HG02642 (cell line): ENCODE measurements at regions not wholly inside any gene's neighbourhood (a gene's known extent, or its start where the extent isn't known, plus 50 kb on each side); places are given as distances from the start of the nearest gene placed in this dataset.

ENCODE experiments used
- ATAC-seq: cut with Tn5 transposase; IDR thresholded peaks from one replicate; pipeline ENCODE4 v1.9.1; 2021; ENCODE audit warnings: mild to moderate bottlenecking; ENCODE audit not compliant: unreplicated experiment, poor library complexity

DNA sequence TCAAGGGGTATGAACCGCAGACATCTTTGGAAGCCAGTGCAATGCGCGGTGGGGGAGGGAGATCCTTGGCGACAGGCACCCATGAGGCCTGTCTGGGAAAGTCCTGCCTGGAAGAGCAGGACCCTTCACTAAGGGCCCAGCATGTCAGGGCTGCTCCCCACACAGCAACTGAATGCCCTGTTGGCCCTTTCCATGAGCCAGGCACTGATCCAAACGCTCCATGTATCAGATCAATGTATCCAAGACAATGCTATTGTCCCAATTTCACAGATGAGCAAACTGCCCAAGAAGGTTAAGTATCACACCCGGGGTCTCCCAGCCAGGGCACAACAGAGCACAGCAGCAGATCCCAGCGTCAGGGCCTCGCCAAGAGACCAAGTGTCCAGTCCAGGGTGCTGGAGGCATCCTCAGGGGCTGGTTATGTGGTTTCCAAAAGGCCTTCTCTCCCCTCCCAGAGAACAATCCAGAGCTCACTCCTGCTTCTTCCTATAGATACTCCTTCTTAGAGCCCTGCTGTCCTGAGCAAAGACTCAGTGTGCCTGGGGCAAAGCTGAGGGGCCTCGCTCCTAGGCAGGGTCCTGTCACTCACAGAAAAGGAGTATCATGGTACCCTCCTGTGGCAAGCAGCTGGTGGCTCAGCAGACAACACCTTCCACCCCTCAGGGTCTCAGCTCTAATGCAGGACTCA is 328.0 kb downstream of the NPHP4 start:
- ATAC-seq, result no peak

DNA sequence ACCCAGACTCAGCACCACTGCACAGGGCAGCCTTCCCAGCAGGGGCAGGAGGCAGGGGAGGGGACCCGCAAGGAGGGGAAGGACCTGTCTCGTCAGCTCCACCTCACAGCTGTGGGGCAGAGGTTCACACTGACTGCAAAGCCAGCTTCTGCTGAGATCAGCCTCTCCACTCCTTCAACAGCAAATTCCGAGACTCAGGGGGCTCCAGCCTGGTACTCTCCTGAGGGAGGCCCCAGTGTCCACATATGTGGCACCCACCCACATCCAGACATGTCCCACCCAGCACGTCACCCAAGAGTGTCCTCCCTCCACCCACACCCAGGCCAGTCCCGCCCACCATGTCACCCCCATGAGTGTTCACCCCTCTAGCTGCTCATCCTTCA is 329.5 kb downstream of the NPHP4 start:
- ATAC-seq, result no peak

DNA sequence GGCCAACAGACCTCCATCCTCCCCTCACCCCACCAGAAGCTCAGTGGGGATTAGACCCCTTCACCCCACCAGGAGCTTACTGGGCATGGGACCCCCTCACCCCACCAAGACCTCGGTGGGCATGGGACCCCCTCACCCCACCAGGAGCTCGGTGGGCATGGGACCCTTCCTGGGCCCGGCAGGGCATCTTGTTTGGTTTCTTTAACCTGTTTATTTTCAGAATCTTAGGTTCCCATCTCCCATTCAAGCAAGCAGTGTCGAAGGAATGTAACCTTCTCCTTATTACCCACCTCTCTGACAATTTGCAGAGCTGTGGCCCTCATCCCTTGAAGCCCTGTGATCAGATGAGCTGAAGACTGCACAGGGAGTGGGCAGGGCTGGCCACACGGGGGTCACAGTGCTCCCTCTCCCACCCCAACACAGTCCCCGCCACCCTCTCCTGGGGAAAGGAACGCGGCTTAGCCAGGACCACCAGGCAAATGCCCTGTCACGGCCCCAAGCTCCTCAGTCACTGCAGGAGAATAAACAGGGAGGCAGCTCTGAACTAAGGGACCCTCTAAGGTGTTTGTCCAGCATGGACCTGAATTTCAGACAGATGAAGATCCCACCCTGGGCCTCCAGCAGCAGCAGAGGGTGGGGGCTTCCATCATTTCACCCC is 330.0 kb downstream of the NPHP4 start:
- ATAC-seq, result no peak

DNA sequence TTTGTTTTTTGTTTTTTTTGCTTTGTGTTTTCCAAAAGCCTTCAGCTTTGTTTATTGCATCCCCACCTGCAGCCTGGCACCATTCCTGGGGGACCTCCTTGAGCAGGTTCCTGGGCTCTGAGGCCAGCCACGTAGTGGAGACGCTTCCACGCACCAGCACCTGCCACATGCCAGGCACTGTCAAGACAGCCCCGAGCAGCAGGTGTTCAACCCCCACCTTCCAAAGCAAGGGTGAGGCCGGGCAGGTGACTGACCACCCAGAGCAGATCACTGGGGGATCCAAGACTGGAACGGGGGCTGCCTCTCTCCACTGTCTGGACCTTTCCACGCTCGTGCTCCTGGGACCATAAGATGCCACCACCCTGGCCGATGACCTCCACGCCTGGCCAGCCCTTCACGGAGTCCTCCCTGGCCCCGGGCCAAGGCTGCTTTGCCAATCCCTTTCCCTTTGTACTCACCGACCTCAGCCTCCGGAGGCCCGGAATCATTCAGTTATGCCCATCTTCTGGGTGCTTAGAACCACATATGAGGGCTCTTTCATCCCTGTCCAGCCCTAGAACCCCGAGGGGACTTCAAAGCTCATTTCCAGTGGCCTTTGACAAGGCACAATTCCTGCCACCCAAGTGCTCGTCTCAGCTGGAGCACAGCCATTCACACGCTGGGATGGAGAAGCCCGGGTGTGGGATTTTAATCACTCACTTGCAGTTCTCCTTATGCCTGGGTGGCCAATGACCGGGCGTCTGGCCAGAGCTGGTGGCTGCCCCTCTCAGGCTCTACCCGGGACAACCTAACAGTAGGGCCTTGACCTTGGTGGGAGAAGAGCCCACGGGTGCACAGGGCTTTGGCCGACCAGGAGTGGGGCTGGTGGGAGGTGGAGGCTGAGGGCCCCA is 330.8 kb downstream of the NPHP4 start:
- no peak for ATAC-seq

DNA sequence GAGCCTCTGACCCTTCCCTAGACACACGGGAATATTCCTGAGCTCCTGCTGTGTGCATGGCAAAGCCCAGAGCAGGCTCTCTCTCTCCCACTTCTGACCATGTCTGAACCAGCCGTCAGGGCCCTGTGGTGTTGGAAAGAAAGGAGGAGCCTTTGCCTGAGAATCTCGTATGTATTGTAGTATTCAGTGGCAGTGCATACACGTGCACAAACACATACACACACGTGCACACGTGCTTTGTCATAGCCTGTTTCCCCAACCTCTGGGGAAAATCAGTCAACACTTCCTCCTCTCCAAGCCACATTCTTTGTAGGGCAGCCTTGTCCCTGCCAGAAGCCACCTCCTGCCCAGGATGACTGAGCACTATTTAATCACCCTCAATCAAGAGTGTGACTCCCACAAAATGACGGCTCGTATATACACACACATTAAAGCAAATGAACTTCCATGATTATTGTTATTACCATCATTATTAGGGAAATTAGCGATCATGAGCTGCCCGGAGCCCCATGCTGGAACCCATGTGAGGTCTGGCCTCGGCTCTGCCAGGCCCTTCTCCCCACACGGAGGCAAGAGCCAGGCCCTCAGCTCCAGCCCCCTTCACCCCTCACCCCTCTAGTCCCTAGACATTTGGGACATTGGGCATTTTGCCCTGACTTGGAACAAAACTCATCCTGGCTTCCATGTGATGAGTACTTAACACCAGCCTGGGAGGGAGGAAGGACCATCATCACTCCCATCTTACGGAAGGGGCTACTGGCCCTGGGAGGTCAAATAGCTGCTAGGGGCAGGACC is 331.9 kb downstream of the NPHP4 start:
- ATAC-seq, result no peak

DNA sequence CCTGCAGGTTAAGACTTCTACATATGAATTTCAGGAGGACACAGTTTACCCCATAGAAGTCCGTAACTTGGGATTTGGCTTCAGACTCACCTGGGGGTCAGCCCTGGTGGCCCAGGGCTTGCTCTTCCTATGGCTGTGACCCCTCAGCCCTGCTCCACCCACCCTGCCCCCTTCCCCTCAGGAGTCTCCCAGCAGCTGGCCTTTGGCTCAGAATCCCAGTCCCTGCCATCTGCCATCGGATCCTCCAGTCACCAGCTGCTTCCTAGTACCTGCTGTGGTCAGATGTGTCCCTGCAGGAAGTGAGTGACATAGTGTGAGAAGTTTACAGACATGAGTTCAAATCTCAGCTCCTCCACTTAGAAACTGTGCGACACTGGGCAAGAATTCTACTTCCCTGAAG is 332.6 kb downstream of the NPHP4 start:
- ATAC-seq, result no peak

DNA sequence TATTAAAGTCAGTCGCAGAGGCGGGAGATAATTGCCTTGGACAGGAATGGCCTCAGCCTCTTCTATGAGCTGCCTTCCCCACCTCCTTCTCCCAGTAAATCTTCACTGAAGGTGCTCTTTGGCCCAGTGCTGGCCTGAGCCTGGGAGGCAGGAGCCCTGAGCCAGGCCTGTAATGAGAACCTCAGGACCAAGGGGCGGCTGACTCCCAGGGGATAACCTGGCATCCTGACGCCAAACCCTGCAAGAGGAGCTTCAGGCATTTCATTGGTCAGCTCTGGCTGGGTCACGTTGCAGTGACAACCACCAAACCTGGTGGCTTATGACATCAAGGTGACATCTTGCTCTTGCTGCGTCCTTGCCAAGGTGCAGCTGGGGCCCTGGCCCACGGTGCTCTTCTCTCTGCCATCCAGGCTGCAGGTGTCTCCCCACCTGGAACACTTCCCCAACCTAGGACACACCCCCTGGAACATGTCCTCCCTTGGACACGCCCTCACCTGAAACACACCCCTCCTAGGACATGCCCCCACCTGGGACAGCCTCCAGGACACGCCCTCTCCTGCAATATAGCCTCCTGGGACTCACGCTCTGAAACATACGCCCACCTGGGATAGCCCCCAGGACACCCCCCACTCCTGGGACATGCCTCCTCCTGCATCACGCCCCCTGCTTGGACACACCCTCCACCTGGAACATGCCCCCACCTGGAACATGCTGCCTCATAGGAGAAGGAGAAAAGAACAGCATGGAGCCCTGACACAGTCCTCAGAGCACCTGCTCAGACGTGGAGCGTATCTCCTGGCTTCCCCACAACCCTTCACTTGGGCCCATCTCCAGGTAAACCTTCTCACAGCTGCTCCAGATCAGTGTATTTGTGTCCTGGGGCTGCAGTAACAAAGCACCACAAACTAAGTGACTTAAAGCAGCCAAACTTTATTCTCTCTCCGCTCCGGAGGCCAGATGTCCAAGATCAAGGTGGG is 333.6 kb downstream of the NPHP4 start:
- no peak for ATAC-seq

DNA sequence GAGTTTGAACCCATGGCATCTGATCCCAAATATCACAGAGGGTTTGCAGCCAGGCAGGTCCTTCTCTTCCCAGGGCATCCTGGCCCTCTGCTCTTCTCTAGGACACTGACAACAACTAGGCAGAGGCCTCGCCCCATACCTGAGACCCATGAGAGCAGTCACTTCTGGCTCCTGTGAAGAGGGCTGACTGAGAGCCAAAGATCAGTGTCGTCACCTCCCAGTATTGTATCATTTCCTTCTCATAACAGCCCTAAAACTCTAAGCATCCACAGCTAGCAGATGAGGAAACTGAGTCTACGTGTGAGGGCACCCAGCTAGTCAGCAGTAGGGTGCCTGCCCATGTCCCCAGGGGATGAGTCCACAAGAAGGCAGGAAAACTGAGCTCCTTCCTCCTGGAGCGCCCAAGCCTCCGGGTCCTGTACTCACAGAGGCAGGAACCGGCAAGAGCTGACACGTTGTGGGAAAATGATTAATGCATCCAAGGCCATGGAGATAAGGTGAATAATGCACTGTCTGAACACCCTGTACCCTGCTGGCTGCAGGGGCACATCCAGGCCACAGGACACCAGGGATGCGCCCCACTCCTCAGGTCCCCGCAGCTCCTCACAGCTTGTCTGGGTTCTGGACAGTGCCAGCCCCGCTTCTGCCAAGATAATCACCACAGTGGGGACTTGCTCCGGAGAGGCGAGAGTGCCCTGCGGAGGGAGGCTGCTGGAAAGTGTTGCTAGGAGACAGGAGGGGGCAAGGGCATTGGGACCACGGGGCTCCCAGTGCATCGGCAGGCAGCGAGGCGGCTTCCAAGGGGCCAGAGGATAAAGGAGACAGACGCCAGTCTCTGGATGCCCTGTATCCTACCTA is 340.0 kb downstream of the NPHP4 start:
- ATAC-seq, result no peak

DNA sequence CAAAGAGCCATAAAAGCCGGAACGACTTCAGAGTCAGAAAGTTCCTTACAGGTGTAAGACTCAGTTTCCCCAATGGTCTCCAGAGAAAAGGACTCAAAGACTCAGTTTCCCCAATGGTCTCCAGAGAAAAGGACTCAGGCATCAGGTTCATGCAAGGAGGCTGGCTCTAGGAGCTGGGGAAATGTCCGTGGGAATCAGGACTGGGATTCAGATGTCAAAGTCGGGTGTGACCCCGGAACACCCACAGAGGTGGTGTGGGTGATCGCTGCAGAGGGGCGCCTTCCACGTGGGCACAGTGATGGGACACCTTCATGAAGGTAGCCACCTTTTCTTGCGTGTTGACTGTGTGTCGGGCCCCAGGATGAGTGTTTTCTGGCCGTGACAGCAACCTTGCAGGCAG is 340.8 kb downstream of the NPHP4 start:
- ATAC-seq, result no peak

DNA sequence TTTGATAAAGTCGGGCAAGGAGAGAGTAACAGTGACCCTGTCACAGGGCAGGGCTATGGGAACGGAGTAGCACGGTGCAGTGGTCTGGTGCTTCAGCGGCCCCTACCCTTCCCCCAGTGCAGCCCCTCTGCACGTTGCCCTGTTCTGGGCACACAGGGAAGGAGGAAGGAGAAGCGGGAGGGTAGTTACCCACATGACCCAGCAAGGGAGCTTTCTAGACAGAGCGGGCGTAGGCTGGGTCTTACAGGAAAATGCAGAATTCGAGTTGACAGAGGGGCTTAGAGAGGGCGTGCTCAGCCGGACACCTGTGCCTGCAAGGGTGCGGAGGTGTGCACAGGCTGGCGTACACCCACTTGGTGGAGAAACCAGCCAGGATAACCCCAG is 341.2 kb downstream of the NPHP4 start:
- ATAC-seq, result no peak

DNA sequence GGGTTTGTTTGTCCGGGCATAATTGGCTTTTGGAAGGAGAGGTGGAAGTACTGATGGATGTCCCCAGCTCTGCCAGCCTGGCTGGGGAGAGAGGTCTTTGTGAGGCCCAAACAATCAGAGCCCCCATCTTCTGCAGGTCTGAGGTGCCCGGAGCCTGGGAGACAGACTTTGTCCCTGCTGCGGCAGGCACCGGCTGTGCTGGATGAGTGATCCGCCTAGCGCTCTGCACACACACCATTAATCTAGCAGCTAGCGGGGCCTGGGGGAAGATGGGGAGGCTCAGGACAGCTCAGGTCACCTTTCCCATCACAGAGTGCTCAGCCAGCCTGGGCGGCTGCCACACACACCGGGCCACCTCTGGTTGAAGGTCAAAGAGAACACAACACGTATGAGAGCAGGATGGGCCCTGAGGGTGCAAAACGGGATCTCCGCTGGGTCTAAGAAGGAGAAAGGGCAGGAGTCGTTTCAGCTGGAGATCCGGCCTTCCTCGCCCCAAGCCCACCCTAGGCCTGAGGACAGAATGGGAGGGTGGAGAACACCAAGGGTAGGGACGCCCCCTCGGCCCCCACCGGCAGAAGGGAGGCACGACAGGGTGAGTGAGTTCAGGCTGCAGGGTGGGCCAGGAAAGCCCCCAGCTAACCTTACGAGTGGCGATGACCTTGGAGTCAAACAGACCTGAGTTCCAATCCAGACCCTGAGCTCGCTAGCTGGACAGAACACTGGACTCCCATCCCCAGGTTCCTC is 341.8 kb downstream of the NPHP4 start:
- ATAC-seq, result no peak

DNA sequence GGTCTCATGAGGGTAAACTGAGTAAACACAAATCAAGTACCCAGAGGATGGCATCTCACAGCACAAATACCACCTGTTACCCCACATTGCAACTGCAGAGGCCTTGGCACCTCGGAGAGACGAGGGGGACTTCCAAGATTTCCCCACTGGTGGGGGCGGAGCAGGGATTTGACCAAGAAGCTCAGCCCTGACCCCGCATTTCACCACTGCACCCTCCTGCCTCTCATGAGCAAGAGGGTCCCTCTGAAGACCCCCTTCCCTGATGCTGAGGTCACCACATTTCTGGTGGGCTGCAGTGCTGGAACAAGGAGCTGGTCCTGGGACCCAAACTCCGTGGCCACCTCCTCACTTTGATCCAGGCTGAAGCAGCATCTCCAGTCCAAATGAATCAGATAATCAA is 342.4 kb downstream of the NPHP4 start:
- no peak for ATAC-seq

DNA sequence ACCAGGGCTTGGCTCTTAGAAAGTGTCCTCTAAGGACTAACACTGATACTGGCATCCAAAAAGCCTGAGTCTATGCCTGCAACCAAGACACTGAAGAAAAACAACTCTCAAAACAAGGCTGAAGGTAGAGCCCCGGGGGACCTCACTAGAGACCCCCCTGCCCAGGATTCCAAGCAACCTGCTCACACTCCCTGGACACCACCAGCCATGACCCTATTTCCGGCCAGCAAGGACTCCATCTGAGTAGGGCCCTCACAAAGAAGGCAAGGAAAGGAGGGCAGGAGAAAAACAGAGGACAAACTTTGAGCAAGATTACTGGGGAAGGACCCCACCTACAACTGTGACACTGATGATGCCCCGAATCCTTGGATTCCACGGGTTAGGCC is 343.1 kb downstream of the NPHP4 start:
- no peak for ATAC-seq

DNA sequence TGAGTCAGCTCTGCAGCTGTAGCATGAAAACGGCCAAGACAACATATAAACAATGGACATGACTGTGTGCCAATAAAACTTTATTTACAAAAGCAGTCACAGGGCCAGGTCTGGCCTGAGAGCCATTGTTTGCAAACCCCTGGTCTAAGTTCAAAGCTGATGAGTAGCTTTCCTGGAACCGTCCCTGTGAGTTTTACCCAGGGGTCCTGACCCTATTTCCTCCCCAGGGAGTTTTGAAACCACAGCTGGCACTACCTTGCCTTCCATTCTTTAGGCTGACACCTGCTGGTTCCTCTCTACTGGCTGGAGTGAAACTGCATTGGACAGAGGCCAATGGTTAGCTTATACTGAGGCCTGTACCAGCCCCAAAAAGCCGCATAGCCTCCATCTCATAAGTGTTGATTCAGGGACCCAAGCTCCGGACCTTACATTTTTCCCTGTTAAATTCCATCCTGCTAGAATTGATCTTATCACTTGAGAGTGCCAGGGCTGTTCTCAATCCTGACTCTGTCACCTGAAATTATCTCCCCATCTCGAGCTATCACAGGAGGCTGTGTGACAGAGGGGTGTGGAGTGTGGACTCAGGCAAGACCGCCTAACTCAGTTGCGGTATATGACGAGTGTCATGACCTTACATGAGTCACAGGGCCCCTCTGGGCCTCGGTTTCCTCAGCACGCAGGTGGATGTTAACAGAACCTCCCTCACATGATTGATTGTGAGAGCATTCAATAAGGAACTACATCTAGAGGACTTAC is 343.6 kb downstream of the NPHP4 start:
- ATAC-seq, result no peak

DNA sequence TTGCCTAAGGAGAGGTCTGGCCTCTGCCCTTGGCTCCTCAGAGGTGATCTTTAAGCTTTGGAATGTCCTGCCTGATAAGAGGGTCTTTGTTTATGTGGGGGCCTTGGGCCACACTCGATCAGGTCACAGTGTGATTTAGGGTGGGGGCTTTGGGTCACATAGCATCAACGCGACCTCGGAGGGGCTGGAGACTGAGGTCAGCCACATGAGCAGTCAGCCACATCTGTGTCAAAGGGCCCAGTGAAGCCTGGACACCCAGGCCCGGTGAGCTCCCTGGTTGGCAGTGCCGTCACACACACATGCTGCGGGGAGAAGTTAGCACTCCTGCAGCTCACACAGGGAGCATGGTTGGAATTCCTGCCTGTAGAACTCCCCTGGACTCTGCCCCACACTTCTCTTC is 345.0 kb downstream of the NPHP4 start:
- no peak for ATAC-seq

DNA sequence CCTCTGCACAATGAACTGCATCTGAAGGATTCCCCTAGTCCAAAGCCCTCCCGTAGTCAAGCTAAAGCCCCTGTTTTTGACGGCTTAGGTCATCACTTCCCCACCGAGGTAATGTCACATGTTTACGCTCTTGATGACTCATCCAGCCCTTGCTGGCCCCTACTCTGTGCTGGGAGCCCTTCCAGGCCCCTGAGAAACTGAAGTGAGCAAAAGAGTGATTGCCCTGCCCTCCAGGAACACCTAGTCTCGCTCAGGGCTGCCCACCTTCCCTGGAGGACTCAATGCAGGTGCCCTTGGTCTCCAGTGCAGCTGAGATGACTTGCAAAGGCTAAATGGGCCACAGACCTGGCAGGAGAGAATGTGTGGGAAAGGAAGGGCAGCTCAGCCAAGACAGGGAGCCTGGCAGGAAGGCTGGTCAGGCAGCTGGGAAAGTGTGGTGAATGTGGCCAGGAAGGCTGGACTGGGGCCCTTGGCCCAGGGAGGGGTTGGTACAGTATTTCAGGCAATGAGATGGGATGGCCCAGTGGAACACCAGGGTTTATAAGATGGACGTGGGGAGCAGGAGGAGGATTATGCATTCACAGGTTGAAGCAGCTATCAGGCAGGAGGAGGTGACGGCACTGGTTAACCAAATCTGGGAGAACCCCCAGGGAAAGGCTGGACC is 345.6 kb downstream of the NPHP4 start:
- no peak for ATAC-seq

DNA sequence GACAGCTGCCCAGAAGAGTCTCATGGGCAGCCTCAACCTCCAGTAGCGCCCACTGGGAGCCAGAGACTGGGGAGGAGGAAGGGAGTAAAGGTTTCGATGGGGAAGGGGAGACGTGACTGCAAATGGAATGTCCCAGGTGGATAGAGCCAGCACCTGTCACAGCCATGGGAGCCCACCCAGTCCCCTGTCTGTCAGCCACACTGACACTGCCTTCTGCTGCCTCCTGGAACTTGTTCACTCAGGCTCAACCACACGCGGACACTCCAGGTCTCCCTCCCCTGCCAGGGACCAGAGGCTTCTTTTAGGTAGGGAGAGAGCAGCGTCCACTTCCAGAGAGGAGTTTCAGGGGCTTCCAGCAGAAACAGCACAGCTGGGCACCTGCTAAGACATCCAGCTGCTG is 346.3 kb downstream of the NPHP4 start:
- ATAC-seq, result no peak
